GM18520 (cell line): ENCODE measurements at regions not wholly inside any gene's neighbourhood (a gene's known extent, or its start where the extent isn't known, plus 50 kb on each side); places are given as distances from the start of the nearest gene placed in this dataset.

ENCODE experiments used
- ATAC-seq: cut with Tn5 transposase; IDR thresholded peaks from one replicate; pipeline ENCODE4 v1.9.1; 2021; ENCODE audit not compliant: unreplicated experiment

GRCh38 chr18:68532328-68532885, 182.5 kb downstream of the TMX3 start:
- no peak for ATAC-seq

- ATAC-seq: no peak
Measured at GRCh38 chr18:68525091-68525490, 189.8 kb downstream of the TMX3 start.

GRCh38 chr18:68520406-68521075, 194.4 kb downstream of the TMX3 start:
- ATAC-seq: no peak

GRCh38 chr18:68519336-68519735, 195.6 kb downstream of the TMX3 start:
- no peak for ATAC-seq

- ATAC-seq: no peak
Measured at GRCh38 chr18:68509902-68510301, 205.0 kb downstream of the TMX3 start.

GRCh38 chr18:68507781-68508180, 207.1 kb downstream of the TMX3 start:
- no peak for ATAC-seq

- no peak for ATAC-seq
Measured at GRCh38 chr18:68505178-68505574, 209.7 kb downstream of the TMX3 start.

GRCh38 chr18:68504441-68505177, 210.3 kb downstream of the TMX3 start:
- ATAC-seq: no peak

GRCh38 chr18:68500556-68500955, 214.4 kb downstream of the TMX3 start:
- no peak for ATAC-seq

GRCh38 chr18:68499141-68499540, 215.8 kb downstream of the TMX3 start:
- ATAC-seq: no peak

- ATAC-seq: no peak
Measured at GRCh38 chr18:68498636-68499035, 216.3 kb downstream of the TMX3 start.

GRCh38 chr18:68498185-68498584, 216.7 kb downstream of the TMX3 start:
- no peak for ATAC-seq

- ATAC-seq: no peak
Measured at GRCh38 chr18:68494802-68495581, 219.9 kb downstream of the TMX3 start.

- ATAC-seq: no peak
Measured at GRCh38 chr18:68489013-68489792, 225.7 kb downstream of the TMX3 start.

GRCh38 chr18:68484241-68484640, 230.7 kb downstream of the TMX3 start:
- ATAC-seq: no peak

- ATAC-seq: no peak
Measured at GRCh38 chr18:68482815-68483214, 232.1 kb downstream of the TMX3 start.

- ATAC-seq: no peak
Measured at GRCh38 chr18:68480196-68480595, 234.7 kb downstream of the TMX3 start.

GRCh38 chr18:68478246-68478645, 236.7 kb downstream of the TMX3 start:
- no peak for ATAC-seq

GRCh38 chr18:68475883-68476282, 239.0 kb downstream of the TMX3 start:
- ATAC-seq: no peak

- ATAC-seq: no peak
Measured at GRCh38 chr18:68472701-68473295, 242.1 kb downstream of the TMX3 start.
